Natural killer cell (primary cell): ENCODE measurements at regions not wholly inside any gene's neighbourhood (a gene's known extent, or its start where the extent isn't known, plus 50 kb on each side); places are given as distances from the start of the nearest gene placed in this dataset.

Experiments
- ATAC-seq, 3 donors: fragments of 150-1000 bp in 2 of 3; fragments of 200-7000 bp in 1 of 3; cut with Tn5 transposase; 1 replicate in 1 of 3; 2 replicates in 2 of 3; pipeline ENCODE4 v1.10.0; 2021; ENCODE audit warnings: mild to moderate bottlenecking in 2 of 3, moderate library complexity in 2 of 3
- DNase-seq, 2 donors: peaks; one replicate each; pipeline versions ENCODE4 v3.0.0 to v3.0.0-alpha.2; 2013 to 2021; ENCODE audit warnings: mixed read lengths in 1 of 2
- H3K27ac ChIP-seq: one replicate; pipeline ENCODE4 v1.5.1; 2013; ENCODE audit warnings: mild to moderate bottlenecking, low read length
- H3K27me3 ChIP-seq: one replicate; pipeline ENCODE4 v1.6.1; 2013; ENCODE audit warnings: low read length; ENCODE audit not compliant: control insufficient read depth, insufficient read depth
- H3K36me3 ChIP-seq: one replicate; pipeline ENCODE4 v1.6.1; 2013; ENCODE audit warnings: low read length; ENCODE audit not compliant: control insufficient read depth, insufficient read depth
- H3K4me1 ChIP-seq: one replicate; pipeline ENCODE4 v1.6.1; 2013; ENCODE audit warnings: low read length; ENCODE audit not compliant: control insufficient read depth, insufficient read depth
- H3K4me3 ChIP-seq: one replicate; pipeline ENCODE4 v1.5.1; 2013; ENCODE audit warnings: low read length
- H3K9me3 ChIP-seq: one replicate; pipeline ENCODE4 v1.6.1; 2013; ENCODE audit warnings: low read length; ENCODE audit not compliant: control insufficient read depth, insufficient read depth
- H3K27ac Mint-ChIP-seq, 2 donors: one replicate each; pipeline ENCODE4 v1.8.0; 2022; ENCODE audit warnings: mild to moderate bottlenecking in 2 of 2, mixed read lengths in 2 of 2, moderate library complexity in 1 of 2
- H3K27me3 Mint-ChIP-seq, 2 donors: one replicate each; pipeline ENCODE4 v1.8.0; 2022; ENCODE audit warnings: low read depth in 2 of 2, mixed read lengths in 2 of 2
- H3K36me3 Mint-ChIP-seq: one replicate; pipeline ENCODE4 v1.8.0; 2022; ENCODE audit warnings: mixed read lengths
- H3K4me1 Mint-ChIP-seq, 2 donors: one replicate each; pipeline ENCODE4 v1.8.0; 2022; ENCODE audit warnings: mixed read lengths in 2 of 2
- H3K4me3 Mint-ChIP-seq: one replicate; pipeline ENCODE4 v1.8.0; 2022; ENCODE audit warnings: mild to moderate bottlenecking, moderate library complexity, mixed read lengths
- H3K9me3 Mint-ChIP-seq, 2 donors: one replicate each; pipeline ENCODE4 v1.8.0; 2022; ENCODE audit warnings: mixed read lengths in 2 of 2
- WGBS: methylation state at CpG from one replicate; pipeline ENCODE4 v1.1.7; 2013; ENCODE audit warnings: missing lambda C conversion rate; ENCODE audit not compliant: insufficient coverage; 5-methylcytosine and 5-hydroxymethylcytosine counted together
- intact Hi-C: fragments of 100-400 bp; cut with micrococcal nuclease; formaldehyde crosslinking; loops from one replicate; pipeline ENCODE4 v1.14.2; 2022
- TF ChIP-seq, protein P1 (sequence below): fragments of 200-600 bp; IDR thresholded peaks from one replicate; pipeline ENCODE4 v1.8.0; 2022; ENCODE audit warnings: antibody characterized with exemption

DNA sequence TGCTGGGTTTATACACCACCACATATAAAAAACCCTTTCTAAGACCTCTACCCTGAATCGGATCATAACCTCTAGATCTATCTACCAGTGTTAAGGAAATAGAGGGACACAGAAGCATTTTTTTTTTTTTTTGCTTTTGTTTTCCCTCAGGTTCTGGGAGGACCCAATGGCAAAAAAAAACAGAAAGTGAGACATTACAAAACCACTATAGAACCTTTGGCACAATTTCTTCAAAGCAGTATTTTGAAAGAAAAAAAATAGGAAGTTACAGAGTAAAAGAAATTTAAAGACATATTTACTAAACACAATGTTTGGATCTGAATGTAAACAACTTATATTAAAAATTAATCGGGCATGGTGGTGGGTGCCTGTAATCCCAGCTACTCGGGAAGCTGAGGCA is 1258.7 kb upstream of the GJE1 start:
- Mint-ChIP-seq H3K27ac (no peak overlapping the region), H3K4me3 (no peak overlapping the region), H3K36me3 (no peaks in the 10 kb centered on the region), H3K27me3 (no peaks in the 10 kb centered on the region), H3K9me3 (peaks cover 4 to 8% of the 10 kb centered on the region in 2 donors), H3K4me1 (no peaks in the 10 kb centered on the region)
- H3K4me3 ChIP-seq, result no peak overlapping the region
- no peaks in the 10 kb centered on the region for H3K9me3 ChIP-seq
- ATAC-seq (no peak), DNase-seq (no peak)
- H3K36me3 ChIP-seq, result no peaks in the 10 kb centered on the region
- H3K27me3 ChIP-seq, result no peaks in the 10 kb centered on the region
- intact Hi-C loops, result no loop called here
- H3K27ac ChIP-seq, result no peak overlapping the region
- 97% methylated on average over 2 of the region's 3 CpGs for WGBS
- TF ChIP-seq, protein P1, sequence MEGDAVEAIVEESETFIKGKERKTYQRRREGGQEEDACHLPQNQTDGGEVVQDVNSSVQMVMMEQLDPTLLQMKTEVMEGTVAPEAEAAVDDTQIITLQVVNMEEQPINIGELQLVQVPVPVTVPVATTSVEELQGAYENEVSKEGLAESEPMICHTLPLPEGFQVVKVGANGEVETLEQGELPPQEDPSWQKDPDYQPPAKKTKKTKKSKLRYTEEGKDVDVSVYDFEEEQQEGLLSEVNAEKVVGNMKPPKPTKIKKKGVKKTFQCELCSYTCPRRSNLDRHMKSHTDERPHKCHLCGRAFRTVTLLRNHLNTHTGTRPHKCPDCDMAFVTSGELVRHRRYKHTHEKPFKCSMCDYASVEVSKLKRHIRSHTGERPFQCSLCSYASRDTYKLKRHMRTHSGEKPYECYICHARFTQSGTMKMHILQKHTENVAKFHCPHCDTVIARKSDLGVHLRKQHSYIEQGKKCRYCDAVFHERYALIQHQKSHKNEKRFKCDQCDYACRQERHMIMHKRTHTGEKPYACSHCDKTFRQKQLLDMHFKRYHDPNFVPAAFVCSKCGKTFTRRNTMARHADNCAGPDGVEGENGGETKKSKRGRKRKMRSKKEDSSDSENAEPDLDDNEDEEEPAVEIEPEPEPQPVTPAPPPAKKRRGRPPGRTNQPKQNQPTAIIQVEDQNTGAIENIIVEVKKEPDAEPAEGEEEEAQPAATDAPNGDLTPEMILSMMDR, result no peak
- no peaks in the 10 kb centered on the region for H3K4me1 ChIP-seq

DNA sequence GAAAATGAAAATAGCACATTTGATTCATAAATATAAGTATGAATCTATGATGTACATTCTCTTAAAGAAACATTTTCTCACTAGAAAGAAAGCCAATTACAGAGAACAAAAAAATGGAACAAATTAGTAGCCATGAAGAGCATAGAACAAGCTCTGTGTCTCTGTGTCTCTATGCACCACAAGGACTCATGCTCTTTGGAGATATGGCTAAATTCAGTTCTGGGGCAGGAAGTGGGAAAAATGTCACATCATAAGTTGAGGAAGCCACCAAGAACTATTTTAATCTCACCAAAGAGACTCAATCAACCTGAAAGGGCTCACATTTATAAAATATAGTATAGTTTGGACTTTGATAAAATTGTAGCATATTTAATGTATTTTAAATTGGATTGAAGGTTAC is 1259.8 kb upstream of the GJE1 start:
- no peak for ATAC-seq
- Mint-ChIP-seq H3K4me3 (no peak overlapping the region), H3K27ac (no peak overlapping the region), H3K4me1 (no peaks in the 10 kb centered on the region), H3K36me3 (no peaks in the 10 kb centered on the region), H3K27me3 (no peaks in the 10 kb centered on the region), H3K9me3 (peaks cover 6 to 12% of the 10 kb centered on the region in 2 donors)
- Histone ChIP-seq H3K4me3 (no peak overlapping the region), H3K27me3 (no peaks in the 10 kb centered on the region), H3K27ac (no peak overlapping the region), H3K9me3 (no peaks in the 10 kb centered on the region), H3K36me3 (no peaks in the 10 kb centered on the region), H3K4me1 (no peaks in the 10 kb centered on the region)
- TF ChIP-seq, protein P1, result no peak
- intact Hi-C loops, result no loop called here
- DNase-seq, result no peak

DNA sequence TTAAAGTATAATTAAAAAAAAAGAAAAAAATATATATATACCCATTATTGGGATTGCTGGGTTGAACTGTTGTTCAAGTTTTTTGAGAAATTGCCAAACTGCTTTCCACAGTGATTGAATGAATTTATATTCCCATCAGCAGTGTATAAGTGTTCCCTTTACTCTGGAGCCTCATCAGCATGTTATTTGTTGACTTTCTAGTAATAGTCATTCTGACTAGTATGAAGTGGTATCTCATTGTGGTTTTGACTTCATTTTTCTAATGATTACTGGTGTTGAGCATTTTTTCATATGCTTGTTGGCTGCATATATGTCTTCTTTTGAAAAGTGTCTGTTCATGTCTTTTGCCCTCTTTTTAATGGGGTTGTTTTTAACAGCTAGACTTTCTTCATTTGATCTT is 1260.8 kb upstream of the GJE1 start:
- H3K27ac Mint-ChIP-seq, result no peak overlapping the region
- Histone ChIP-seq H3K4me3 (no peak overlapping the region), H3K9me3 (no peaks in the 10 kb centered on the region), H3K27ac (no peak overlapping the region), H3K4me1 (no peaks in the 10 kb centered on the region), H3K36me3 (no peaks in the 10 kb centered on the region), H3K27me3 (no peaks in the 10 kb centered on the region)
- H3K36me3 Mint-ChIP-seq, result no peaks in the 10 kb centered on the region
- DNase-seq (no peak), ATAC-seq (no peak)
- no peaks in the 10 kb centered on the region for H3K4me1 Mint-ChIP-seq
- peaks cover 6 to 12% of the 10 kb centered on the region in 2 donors for H3K9me3 Mint-ChIP-seq
- intact Hi-C loops, result no loop called here
- H3K27me3 Mint-ChIP-seq, result no peaks in the 10 kb centered on the region
- TF ChIP-seq, protein P1, result no peak
- H3K4me3 Mint-ChIP-seq, result no peak overlapping the region

DNA sequence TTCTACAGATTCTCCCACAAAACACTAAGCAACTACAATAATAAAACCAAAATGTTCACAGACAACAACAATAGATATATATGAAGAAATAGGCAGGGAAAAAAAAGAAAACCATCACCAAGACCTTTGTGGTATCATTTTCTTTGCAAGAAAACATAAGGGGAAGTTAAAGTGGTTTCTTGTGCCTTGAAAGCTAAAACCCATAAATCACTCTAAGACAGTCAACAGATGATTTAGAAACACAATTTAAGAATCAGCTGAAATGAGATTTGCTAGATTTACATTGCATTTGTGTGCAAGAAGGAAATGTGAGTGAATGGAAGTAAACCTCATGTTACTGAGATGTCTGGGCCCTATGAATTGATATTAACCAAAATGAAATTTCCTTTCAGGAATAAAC is 1265.4 kb upstream of the GJE1 start:
- Mint-ChIP-seq H3K36me3 (no peaks in the 10 kb centered on the region), H3K27me3 (no peaks in the 10 kb centered on the region), H3K27ac (no peak overlapping the region), H3K4me1 (no peaks in the 10 kb centered on the region), H3K9me3 (peaks cover 4 to 9% of the 10 kb centered on the region in 2 donors), H3K4me3 (no peak overlapping the region)
- H3K9me3 ChIP-seq, result no peaks in the 10 kb centered on the region
- ATAC-seq (no peak), DNase-seq (no peak)
- no peaks in the 10 kb centered on the region for H3K4me1 ChIP-seq
- no peak overlapping the region for H3K27ac ChIP-seq
- no peak overlapping the region for H3K4me3 ChIP-seq
- H3K27me3 ChIP-seq, result no peaks in the 10 kb centered on the region
- intact Hi-C loops, result no loop called here
- TF ChIP-seq, protein P1, result no peak
- no peaks in the 10 kb centered on the region for H3K36me3 ChIP-seq
